Endothelial cell of umbilical vein (primary cell): ENCODE measurements at regions not wholly inside any gene's neighbourhood (a gene's known extent, or its start where the extent isn't known, plus 50 kb on each side); places are given as distances from the start of the nearest gene placed in this dataset.

Experiments
- BruUV-seq: library from RNA; stranded (reverse); fragments of 400-500 nt; replicated peaks from 2 replicates; lab custom pipeline; 2021; lab: Mats Ljungman, UMichigan
- CTCF ChIA-PET: fragments of 300-600, 350-600 bp; sonication (Branson Sonifier 250); formaldehyde crosslinking; loops from one replicate; lab custom pipeline; 2021; ENCODE audit warnings: antibody characterized with exemption, inconsistent platforms; lab: Charles Lee
- POLR2A ChIA-PET: fragments of 300-600, 350-600 bp; sonication (Branson Sonifier 250); formaldehyde crosslinking; loops from one replicate; lab custom pipeline; 2021; ENCODE audit warnings: antibody characterized with exemption, inconsistent platforms; lab: Charles Lee
- DNase-seq: peaks from one replicate; pipeline ENCODE4 v3.0.0-alpha.2; 2011; ENCODE audit warnings: low read depth, low spot score
- FAIRE-seq: peaks from 2 replicates; lab custom pipeline; 2011; peaks lifted over from hg19 to GRCh38; lab: Jason Lieb, UNC
- H2AFZ ChIP-seq: 2 replicates; pipeline ENCODE4 v1.6.0; 2012; ENCODE audit warnings: low read depth, low read length, control low read depth, inconsistent platforms
- H3K27ac ChIP-seq: 2 replicates; pipeline ENCODE4 v1.5.1; 2011; ENCODE audit warnings: low read depth, mild to moderate bottlenecking, control low read depth, low read length, moderate library complexity; ENCODE audit not compliant: insufficient read depth
- H3K27me3 ChIP-seq, 2 experiments: 2 replicates each; pipeline versions ENCODE4 v1.6.0 to v1.6.1; 2011; ENCODE audit warnings: low read length in 2 of 2, mixed read lengths in 1 of 2; ENCODE audit not compliant: control insufficient read depth in 2 of 2, insufficient read depth in 2 of 2
- H3K36me3 ChIP-seq, 2 experiments: 2 replicates in 1 of 2; 3 replicates in 1 of 2; pipeline ENCODE4 v1.5.1; 2011; ENCODE audit warnings: low read length in 2 of 2, mild to moderate bottlenecking in 1 of 2, moderate library complexity in 1 of 2; ENCODE audit not compliant: control insufficient read depth in 2 of 2, insufficient read depth in 2 of 2; ENCODE audit errors: extremely low read depth in 1 of 2
- H3K4me1 ChIP-seq: 3 replicates; pipeline ENCODE4 v1.5.1; 2011; ENCODE audit warnings: mild to moderate bottlenecking, low read length; ENCODE audit not compliant: control insufficient read depth, insufficient read depth; ENCODE audit errors: extremely low read depth
- H3K4me2 ChIP-seq: 2 replicates; pipeline ENCODE4 v1.6.1; 2011; ENCODE audit warnings: low read length, control low read depth, mixed read lengths; ENCODE audit not compliant: insufficient read depth
- H3K4me3 ChIP-seq, 3 experiments: fragments of 200-600 bp in 1 of 3; sonication (generic), shearing (Covaris generic) in 1 of 3; replicated peaks in 1 of 3; 2 replicates each; pipeline ENCODE4 v1.5.1; 2011 to 2016; ENCODE audit warnings: control low read depth in 3 of 3, low read length in 3 of 3, mild to moderate bottlenecking in 2 of 3, inconsistent platforms in 1 of 3, low read depth in 1 of 3, moderate library complexity in 1 of 3; ENCODE audit not compliant: insufficient read depth in 1 of 3
- H3K79me2 ChIP-seq: 2 replicates; pipeline ENCODE4 v1.6.0; 2012; ENCODE audit warnings: low read length, inconsistent platforms; ENCODE audit not compliant: control insufficient read depth, insufficient read depth
- H3K9ac ChIP-seq: replicated peaks from 2 replicates; pipeline ENCODE3; 2011; ENCODE audit warnings: low read length, control low read depth; ENCODE audit not compliant: insufficient read depth; ENCODE audit errors: extremely low read depth
- H3K9me1 ChIP-seq: replicated peaks from 3 replicates; pipeline ENCODE4 v1.6.0; 2011; ENCODE audit warnings: mild to moderate bottlenecking, low read length; ENCODE audit not compliant: control insufficient read depth, insufficient read depth; ENCODE audit errors: extremely low read depth
- H3K9me3 ChIP-seq: replicated peaks from 2 replicates; pipeline ENCODE4 v1.5.1; 2012; ENCODE audit warnings: low read length, inconsistent platforms; ENCODE audit not compliant: control insufficient read depth, insufficient read depth
- H4K20me1 ChIP-seq: replicated peaks from 2 replicates; pipeline ENCODE3; 2011; ENCODE audit warnings: mild to moderate bottlenecking, low read length; ENCODE audit not compliant: control insufficient read depth, insufficient read depth; ENCODE audit errors: extremely low read depth
- CTCF ChIP-seq, 2 donors: IDR thresholded peaks; 1 replicate in 1 of 2; 2 replicates in 1 of 2; pipeline ENCODE4 v1.5.1; 2011; ENCODE audit warnings: low read length in 2 of 2, mild to moderate bottlenecking in 2 of 2, moderate library complexity in 2 of 2, control low read depth in 1 of 2, inconsistent platforms in 1 of 2, low read depth in 1 of 2; ENCODE audit not compliant: insufficient read depth in 1 of 2; ENCODE audit errors: extremely low read depth in 1 of 2
- EZH2 ChIP-seq: IDR thresholded peaks from 2 replicates; pipeline ENCODE4 v1.6.1; 2012; ENCODE audit warnings: borderline replicate concordance, low read depth, mild to moderate bottlenecking, moderate library complexity, low read length, inconsistent platforms; ENCODE audit not compliant: severe bottlenecking
- FOS ChIP-seq: IDR thresholded peaks from 2 replicates; pipeline ENCODE4 v1.6.1; 2011; ENCODE audit warnings: mild to moderate bottlenecking, low read length, moderate library complexity, borderline replicate concordance; ENCODE audit not compliant: insufficient read depth
- GATA2 ChIP-seq: IDR thresholded peaks from 2 replicates; pipeline ENCODE4 v1.7.0; 2011; ENCODE audit warnings: low read depth, mild to moderate bottlenecking, moderate library complexity, mixed read lengths, low read length; ENCODE audit not compliant: insufficient read length, insufficient read depth
- JUN ChIP-seq: IDR thresholded peaks from 2 replicates; pipeline ENCODE4 v1.6.1; 2011; ENCODE audit warnings: borderline replicate concordance, low read depth; ENCODE audit not compliant: insufficient read length, insufficient read depth
- MYC ChIP-seq: IDR thresholded peaks from one replicate; pipeline ENCODE4 v1.6.1; 2011; ENCODE audit warnings: mild to moderate bottlenecking, low read depth, low read length
- POLR2A ChIP-seq: IDR thresholded peaks from 2 replicates; pipeline ENCODE4 v1.6.1; 2012; ENCODE audit warnings: low read depth, mild to moderate bottlenecking, control low read depth, low read length
- POLR2AphosphoS5 ChIP-seq: IDR thresholded peaks from 2 replicates; pipeline ENCODE4 v1.6.1; 2012; ENCODE audit warnings: low read depth, mild to moderate bottlenecking, control low read depth, low read length, moderate library complexity; ENCODE audit not compliant: insufficient read depth
- dilution Hi-C: fragments of 300-500 bp; cut with MboI; formaldehyde crosslinking; loops from one replicate; pipeline ENCODE4 v1.15.0; 2019; ENCODE audit warnings: low sequenced_read_pairs; ENCODE audit not compliant: extremely low pct_ligation_motif_present
- intact Hi-C: fragments of 100-400 bp; cut with micrococcal nuclease; formaldehyde crosslinking; loops from one replicate; pipeline ENCODE4 v1.10.0; 2022
- TF ChIP-seq, protein P1 (sequence below): IDR thresholded peaks from 2 replicates; pipeline ENCODE4 v1.6.1; 2011; ENCODE audit not compliant: insufficient read depth, insufficient read length

DNA sequence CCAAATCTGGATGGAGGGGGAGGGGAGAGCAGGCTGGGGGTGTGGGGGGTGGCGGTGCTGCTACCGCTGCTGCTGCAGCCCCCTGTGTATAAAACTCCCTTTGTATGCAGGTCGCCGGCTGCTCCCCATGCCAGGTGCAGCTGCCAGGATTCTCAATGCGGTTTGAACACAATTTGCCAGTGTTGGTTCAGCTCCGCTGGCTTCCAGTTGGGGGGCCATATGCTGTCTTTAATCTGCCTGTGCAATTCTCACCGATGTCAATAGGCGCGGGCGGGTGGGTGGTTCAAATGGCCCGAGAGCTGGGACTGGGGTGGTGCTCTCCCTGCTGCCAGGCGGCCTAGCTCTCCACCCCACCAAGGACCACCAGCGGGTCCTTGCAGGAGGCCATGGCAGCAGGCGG, 257.6 kb downstream of the BCOR start:
- Histone ChIP-seq H3K4me1 (no peaks in the 10 kb centered on the region), H3K36me3 (no peaks in the 10 kb centered on the region), H3K4me3 (no peak overlapping the region), H3K4me2 (no peak overlapping the region), H3K27ac (no peak overlapping the region), H4K20me1 (no peaks in the 10 kb centered on the region), H3K9ac (no peak overlapping the region), H3K27me3 (no peaks in the 10 kb centered on the region), H3K9me3 (no peaks in the 10 kb centered on the region), H2AFZ (no peak overlapping the region), H3K79me2 (no peaks in the 10 kb centered on the region), H3K9me1 (peaks cover 2% of the 10 kb centered on the region)
- dilution Hi-C loops, result no loop called here
- no TSS peak for BruUV-seq
- DNase-seq, result no peak
- TF ChIP-seq, protein P1, sequence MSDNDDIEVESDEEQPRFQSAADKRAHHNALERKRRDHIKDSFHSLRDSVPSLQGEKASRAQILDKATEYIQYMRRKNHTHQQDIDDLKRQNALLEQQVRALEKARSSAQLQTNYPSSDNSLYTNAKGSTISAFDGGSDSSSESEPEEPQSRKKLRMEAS, result no peak
- no peak for TF ChIP-seq CTCF (IDR thresholded peaks at IDR 0.05; ENCODE audit: extremely low read depth in 1 of 2, insufficient read depth in 1 of 2, low read depth in 1 of 2, low read length in 2 of 2)
- no peak for TF ChIP-seq MYC
- TF ChIP-seq POLR2AphosphoS5, result no peak
- no peak for TF ChIP-seq FOS
- TF ChIP-seq GATA2, result no peak
- no peak for TF ChIP-seq POLR2A
- no peak for TF ChIP-seq JUN
- TF ChIP-seq EZH2, result no peak
- CTCF ChIA-PET, result interaction anchor here (1.2 to 1.3 kb wide), 2 partner anchors 16 to 104 kb away, joined by 3 read pairs; no protein-coding TSS in a partner anchor
- no peak for FAIRE-seq
- intact Hi-C loops, result no loop called here
- POLR2A ChIA-PET, result no interaction called here
